Urinary bladder (tissue), 3 donors: ENCODE measurements at regions not wholly inside any gene's neighbourhood (a gene's known extent, or its start where the extent isn't known, plus 50 kb on each side); places are given as distances from the start of the nearest gene placed in this dataset.
A peak's percentile ranks its signal among the peaks of the same experiment; 100 is the strongest.
"Not testable (repeated sequence)": the region's sequence is repeated elsewhere in the genome, so short reads cannot be mapped to it uniquely, and the experiment has no call there.

Experiments used
- DNase-seq: peaks from one replicate; pipeline ENCODE4 v3.0.0-alpha.2; 2015; ENCODE audit errors: extremely low spot score
- H3K27ac ChIP-seq: one replicate; pipeline ENCODE4 v1.5.1; 2013; ENCODE audit warnings: low read depth, mild to moderate bottlenecking, moderate library complexity
- H3K36me3 ChIP-seq: one replicate; pipeline ENCODE4 v1.6.1; 2013; ENCODE audit warnings: mild to moderate bottlenecking, moderate library complexity; ENCODE audit not compliant: insufficient read depth
- H3K4me1 ChIP-seq: one replicate; pipeline ENCODE4 v1.6.1; 2013; ENCODE audit warnings: mild to moderate bottlenecking, moderate library complexity; ENCODE audit not compliant: insufficient read depth
- H3K4me3 ChIP-seq: one replicate; pipeline ENCODE4 v1.5.1; 2013; ENCODE audit warnings: low read depth, low read length
- WGBS: extraction: QIAGEN DNeasy Blood & Tissue Kit; methylation state at CpG from one replicate; pipeline ENCODE4 v1.1.7; 2013; 5-methylcytosine and 5-hydroxymethylcytosine counted together
- donor health status: healthy with polysubstance abuse.
- donor health status: healthy.

GRCh38 chr1:70717211-70717610 lies 306.1 kb downstream of the CTH start:
- no peaks in the 10 kb centered on the region for H3K36me3 ChIP-seq
- no peak for DNase-seq
- H3K4me1 ChIP-seq = no peaks in the 10 kb centered on the region
- no peak overlapping the region for H3K27ac ChIP-seq
- 20% methylated on average over 2 of the region's 2 CpGs for WGBS
- H3K4me3 ChIP-seq = no peak overlapping the region

- WGBS = 31% methylated on average over 1 of the region's 1 CpG
- Histone ChIP-seq H3K4me1 (no peaks in the 10 kb centered on the region), H3K27ac (peak overlapping the region; percentile 18), H3K36me3 (no peaks in the 10 kb centered on the region), H3K4me3 (no peak overlapping the region)
- no peak for DNase-seq
Observed at GRCh38 chr1:70717656-70718055, 306.6 kb downstream of the CTH start.

GRCh38 chr1:70718086-70718630 lies 307.1 kb downstream of the CTH start:
- peak overlapping the region; percentile 18 for H3K27ac ChIP-seq
- 34% methylated on average over 2 of the region's 2 CpGs for WGBS
- no peaks in the 10 kb centered on the region for H3K36me3 ChIP-seq

GRCh38 chr1:70719154-70719553 lies 308.1 kb downstream of the CTH start:
- H3K4me3 ChIP-seq = no peak overlapping the region
- 23% methylated on average over 2 of the region's 2 CpGs for WGBS
- H3K4me1 ChIP-seq = no peaks in the 10 kb centered on the region
- H3K27ac ChIP-seq = no peak overlapping the region
- no peaks in the 10 kb centered on the region for H3K36me3 ChIP-seq
- DNase-seq = no peak

More at GRCh38 chr1:70718086-70718630, 307.1 kb downstream of the CTH start:
- Histone ChIP-seq H3K4me1 (no peaks in the 10 kb centered on the region), H3K4me3 (no peak overlapping the region)
- no peak for DNase-seq

GRCh38 chr1:70720109-70720508 lies 309.0 kb downstream of the CTH start:
- no peak overlapping the region for H3K27ac ChIP-seq
- WGBS = 60% methylated on average over 1 of the region's 1 CpG

GRCh38 chr1:70720521-70720920 lies 309.5 kb downstream of the CTH start:
- no peak overlapping the region for H3K27ac ChIP-seq
- H3K36me3 ChIP-seq = no peaks in the 10 kb centered on the region
- 66% methylated on average over 1 of the region's 1 CpG for WGBS
- H3K4me1 ChIP-seq = no peaks in the 10 kb centered on the region
- no peak overlapping the region for H3K4me3 ChIP-seq
- DNase-seq = no peak

More at GRCh38 chr1:70720109-70720508, 309.0 kb downstream of the CTH start:
- no peaks in the 10 kb centered on the region for H3K4me1 ChIP-seq
- H3K36me3 ChIP-seq = no peaks in the 10 kb centered on the region
- no peak for DNase-seq
- no peak overlapping the region for H3K4me3 ChIP-seq

GRCh38 chr1:70727886-70728489 lies 316.9 kb downstream of the CTH start:
- WGBS = 80% methylated on average over 6 of the region's 6 CpGs

GRCh38 chr1:70736518-70736917 lies 311.1 kb downstream of the PTGER3 start:
- not testable (repeated sequence) for H3K4me3 ChIP-seq, DNase-seq, H3K36me3 ChIP-seq, H3K27ac ChIP-seq, H3K4me1 ChIP-seq
- 92% methylated on average over 6 of the region's 6 CpGs for WGBS

More at GRCh38 chr1:70727886-70728489, 316.9 kb downstream of the CTH start:
- Histone ChIP-seq H3K4me1 (no peaks in the 10 kb centered on the region), H3K36me3 (no peaks in the 10 kb centered on the region), H3K4me3 (no peak overlapping the region), H3K27ac (no peak overlapping the region)
- no peak for DNase-seq

- Histone ChIP-seq H3K36me3 (no peaks in the 10 kb centered on the region), H3K27ac (no peak overlapping the region), H3K4me3 (no peak overlapping the region), H3K4me1 (no peaks in the 10 kb centered on the region)
- 71% methylated on average over 1 of the region's 1 CpG for WGBS
- no peak for DNase-seq
Observed at GRCh38 chr1:70737125-70737524, 310.5 kb downstream of the PTGER3 start.

GRCh38 chr1:70738624-70739023 lies 309.0 kb downstream of the PTGER3 start:
- Histone ChIP-seq H3K4me3 (no peak overlapping the region), H3K27ac (no peak overlapping the region), H3K4me1 (no peaks in the 10 kb centered on the region), H3K36me3 (no peaks in the 10 kb centered on the region)
- DNase-seq = no peak
- 51% methylated on average over 3 of the region's 3 CpGs for WGBS

GRCh38 chr1:70745199-70745598 lies 302.4 kb downstream of the PTGER3 start:
- no peak for DNase-seq
- Histone ChIP-seq H3K36me3 (no peaks in the 10 kb centered on the region), H3K4me3 (no peak overlapping the region), H3K4me1 (no peaks in the 10 kb centered on the region), H3K27ac (no peak overlapping the region)
- 72% methylated on average over 4 of the region's 4 CpGs for WGBS

GRCh38 chr1:70746062-70746461 lies 301.6 kb downstream of the PTGER3 start:
- H3K36me3 ChIP-seq, H3K4me3 ChIP-seq, DNase-seq, H3K4me1 ChIP-seq, H3K27ac ChIP-seq: not testable (repeated sequence)
- WGBS = 98% methylated on average over 1 of the region's 1 CpG

- 59% methylated on average over 1 of the region's 1 CpG for WGBS
Observed at GRCh38 chr1:70747123-70747522, 300.5 kb downstream of the PTGER3 start.

GRCh38 chr1:70751676-70752287 lies 295.8 kb downstream of the PTGER3 start:
- DNase-seq, H3K4me3 ChIP-seq, H3K36me3 ChIP-seq, H3K27ac ChIP-seq, H3K4me1 ChIP-seq: not testable (repeated sequence)
- WGBS = 60% methylated on average over 6 of the region's 6 CpGs

More at GRCh38 chr1:70747123-70747522, 300.5 kb downstream of the PTGER3 start:
- H3K4me1 ChIP-seq, DNase-seq, H3K36me3 ChIP-seq, H3K27ac ChIP-seq, H3K4me3 ChIP-seq: not testable (repeated sequence)
